ENCODE measurements at regions not wholly inside any gene's neighbourhood (a gene's known extent, or its start where the extent isn't known, plus 50 kb on each side); places are given as distances from the start of the nearest gene placed in this dataset.
A peak's percentile ranks its signal among the peaks of the same experiment; 100 is the strongest.

- no peaks in the 10 kb centered on the region for H3K79me1 ChIP-seq (replicated peaks; ENCODE audit: low read length, poor library complexity, severe bottlenecking)
- H2AFZ ChIP-seq (ENCODE audit: low read depth, low read length): no peak overlapping the region
- no peak overlapping the region for H4K91ac ChIP-seq (ENCODE audit: low read length)
- no peak overlapping the region for H2BK15ac ChIP-seq (ENCODE audit: low read depth, poor library complexity, severe bottlenecking)
- H3K18ac ChIP-seq (ENCODE audit: low read depth in 1 of 2, low read length in 2 of 2): no peak overlapping the region
- H3K14ac ChIP-seq (ENCODE audit: low read length in 2 of 2): no peak overlapping the region
- H3K9ac ChIP-seq (ENCODE audit: low read length): no peak overlapping the region
- H3K4me1 ChIP-seq (ENCODE audit: control insufficient read depth, insufficient read depth, low read depth, low read length): peaks cover 4% of the 10 kb centered on the region
- DNase-seq: no peak
- no peaks in the 10 kb centered on the region for H3K27me3 ChIP-seq (ENCODE audit: control insufficient read depth in 1 of 2, insufficient read depth in 1 of 2, low read length in 2 of 2)
- no peak overlapping the region for H3K4me3 ChIP-seq (ENCODE audit: insufficient read depth in 1 of 2, low read depth in 1 of 2, low read length in 2 of 2)
- no peak overlapping the region for H4K8ac ChIP-seq (ENCODE audit: low read length)
- no peak overlapping the region for H3K27ac ChIP-seq (ENCODE audit: low read length, poor library complexity, severe bottlenecking)
- no peak overlapping the region for H3K23ac ChIP-seq (ENCODE audit: low read length in 2 of 2)
- no peaks in the 10 kb centered on the region for H3K36me3 ChIP-seq (ENCODE audit: control insufficient read depth in 1 of 2, insufficient read depth in 2 of 2, low read depth in 1 of 2, low read length in 2 of 2)
- H2BK120ac ChIP-seq (ENCODE audit: low read depth, low read length): no peak overlapping the region
- no peak overlapping the region for H3K4ac ChIP-seq (ENCODE audit: low read depth in 1 of 2, low read length in 2 of 2)
- H3K4me2 ChIP-seq (ENCODE audit: low read length, poor library complexity, severe bottlenecking): no peak overlapping the region
- H3K9me3 ChIP-seq (ENCODE audit: control insufficient read depth, low read length): no peaks in the 10 kb centered on the region
- H2BK12ac ChIP-seq (ENCODE audit: low read length in 2 of 2): no peak overlapping the region
- H2AK5ac ChIP-seq (ENCODE audit: low read length, severe bottlenecking): no peak overlapping the region
- H2BK5ac ChIP-seq (ENCODE audit: low read depth, low read length, poor library complexity, severe bottlenecking): no peak overlapping the region
Observed at GRCh38 chr20:23212011-23212410, 125.9 kb upstream of the CD93 start.

- Histone ChIP-seq H3K36me3 (ENCODE audit: control insufficient read depth in 1 of 2, insufficient read depth in 2 of 2, low read depth in 1 of 2, low read length in 2 of 2) (no peaks in the 10 kb centered on the region), H2BK12ac (ENCODE audit: low read length in 2 of 2) (no peak overlapping the region), H3K4me2 (ENCODE audit: low read length, poor library complexity, severe bottlenecking) (no peak overlapping the region), H3K27me3 (ENCODE audit: control insufficient read depth in 1 of 2, insufficient read depth in 1 of 2, low read length in 2 of 2) (no peaks in the 10 kb centered on the region), H4K91ac (ENCODE audit: low read length) (peak overlapping the region; percentile 78), H3K4me3 (ENCODE audit: insufficient read depth in 1 of 2, low read depth in 1 of 2, low read length in 2 of 2) (no peak overlapping the region), H3K9ac (ENCODE audit: low read length) (no peak overlapping the region), H3K9me3 (ENCODE audit: control insufficient read depth, low read length) (no peaks in the 10 kb centered on the region), H4K8ac (ENCODE audit: low read length) (no peak overlapping the region), H2BK5ac (ENCODE audit: low read depth, low read length, poor library complexity, severe bottlenecking) (no peak overlapping the region), H3K79me1 (replicated peaks; ENCODE audit: low read length, poor library complexity, severe bottlenecking) (no peaks in the 10 kb centered on the region), H2AFZ (ENCODE audit: low read depth, low read length) (no peak overlapping the region), H3K23ac (ENCODE audit: low read length in 2 of 2) (no peak overlapping the region), H3K4me1 (ENCODE audit: control insufficient read depth, insufficient read depth, low read depth, low read length) (peaks cover 8% of the 10 kb centered on the region), H3K18ac (ENCODE audit: low read depth in 1 of 2, low read length in 2 of 2) (no peak overlapping the region), H3K27ac (ENCODE audit: low read length, poor library complexity, severe bottlenecking) (no peak overlapping the region), H3K4ac (ENCODE audit: low read depth in 1 of 2, low read length in 2 of 2) (no peak overlapping the region), H2BK120ac (ENCODE audit: low read depth, low read length) (no peak overlapping the region), H3K14ac (ENCODE audit: low read length in 2 of 2) (no peak overlapping the region), H2AK5ac (ENCODE audit: low read length, severe bottlenecking) (no peak overlapping the region), H2BK15ac (ENCODE audit: low read depth, poor library complexity, severe bottlenecking) (no peak overlapping the region)
- 96% methylated on average over 3 of the region's 3 CpGs for WGBS
- no peak for DNase-seq
Observed at GRCh38 chr20:23211164-23211563, 125.0 kb upstream of the CD93 start.

GRCh38 chr20:23207826-23208540 is 121.9 kb upstream of the CD93 start:
- no peak overlapping the region for H3K4me2 ChIP-seq (ENCODE audit: low read length, poor library complexity, severe bottlenecking)
- no peak overlapping the region for H2BK12ac ChIP-seq (ENCODE audit: low read length in 2 of 2)
- H3K4me1 ChIP-seq (ENCODE audit: control insufficient read depth, insufficient read depth, low read depth, low read length): peaks cover 15% of the 10 kb centered on the region
- no peak overlapping the region for H3K4me3 ChIP-seq (ENCODE audit: insufficient read depth in 1 of 2, low read depth in 1 of 2, low read length in 2 of 2)
- 83% methylated on average over 1 of the region's 1 CpG for WGBS
- H3K27me3 ChIP-seq (ENCODE audit: control insufficient read depth in 1 of 2, insufficient read depth in 1 of 2, low read length in 2 of 2): no peaks in the 10 kb centered on the region
- no peak for DNase-seq
- H2BK15ac ChIP-seq (ENCODE audit: low read depth, poor library complexity, severe bottlenecking): no peak overlapping the region
- H2AK5ac ChIP-seq (ENCODE audit: low read length, severe bottlenecking): no peak overlapping the region
- no peaks in the 10 kb centered on the region for H3K79me1 ChIP-seq (replicated peaks; ENCODE audit: low read length, poor library complexity, severe bottlenecking)
- H2BK120ac ChIP-seq (ENCODE audit: low read depth, low read length): no peak overlapping the region
- no peak overlapping the region for H3K14ac ChIP-seq (ENCODE audit: low read length in 2 of 2)
- H3K9ac ChIP-seq (ENCODE audit: low read length): no peak overlapping the region
- no peak overlapping the region for H2AFZ ChIP-seq (ENCODE audit: low read depth, low read length)
- no peak overlapping the region for H4K8ac ChIP-seq (ENCODE audit: low read length)
- no peaks in the 10 kb centered on the region for H3K9me3 ChIP-seq (ENCODE audit: control insufficient read depth, low read length)
- no peak overlapping the region for H2BK5ac ChIP-seq (ENCODE audit: low read depth, low read length, poor library complexity, severe bottlenecking)
- no peak overlapping the region for H3K4ac ChIP-seq (ENCODE audit: low read depth in 1 of 2, low read length in 2 of 2)
- H3K27ac ChIP-seq (ENCODE audit: low read length, poor library complexity, severe bottlenecking): no peak overlapping the region
- H3K36me3 ChIP-seq (ENCODE audit: control insufficient read depth in 1 of 2, insufficient read depth in 2 of 2, low read depth in 1 of 2, low read length in 2 of 2): no peaks in the 10 kb centered on the region
- no peak overlapping the region for H4K91ac ChIP-seq (ENCODE audit: low read length)
- no peak overlapping the region for H3K18ac ChIP-seq (ENCODE audit: low read depth in 1 of 2, low read length in 2 of 2)
- H3K23ac ChIP-seq (ENCODE audit: low read length in 2 of 2): no peak overlapping the region

GRCh38 chr20:23206995-23207394 is 120.9 kb upstream of the CD93 start:
- Histone ChIP-seq H3K4me2 (ENCODE audit: low read length, poor library complexity, severe bottlenecking) (no peak overlapping the region), H4K91ac (ENCODE audit: low read length) (no peak overlapping the region), H3K27me3 (ENCODE audit: control insufficient read depth in 1 of 2, insufficient read depth in 1 of 2, low read length in 2 of 2) (no peaks in the 10 kb centered on the region), H2BK5ac (ENCODE audit: low read depth, low read length, poor library complexity, severe bottlenecking) (no peak overlapping the region), H3K18ac (ENCODE audit: low read depth in 1 of 2, low read length in 2 of 2) (no peak overlapping the region), H2BK120ac (ENCODE audit: low read depth, low read length) (no peak overlapping the region), H2AFZ (ENCODE audit: low read depth, low read length) (no peak overlapping the region), H2BK12ac (ENCODE audit: low read length in 2 of 2) (no peak overlapping the region), H3K36me3 (ENCODE audit: control insufficient read depth in 1 of 2, insufficient read depth in 2 of 2, low read depth in 1 of 2, low read length in 2 of 2) (no peaks in the 10 kb centered on the region), H3K4me1 (ENCODE audit: control insufficient read depth, insufficient read depth, low read depth, low read length) (peaks cover 15% of the 10 kb centered on the region), H3K27ac (ENCODE audit: low read length, poor library complexity, severe bottlenecking) (no peak overlapping the region), H3K9ac (ENCODE audit: low read length) (no peak overlapping the region), H3K9me3 (ENCODE audit: control insufficient read depth, low read length) (no peaks in the 10 kb centered on the region), H3K4ac (ENCODE audit: low read depth in 1 of 2, low read length in 2 of 2) (no peak overlapping the region), H3K4me3 (ENCODE audit: insufficient read depth in 1 of 2, low read depth in 1 of 2, low read length in 2 of 2) (no peak overlapping the region), H3K79me1 (replicated peaks; ENCODE audit: low read length, poor library complexity, severe bottlenecking) (no peaks in the 10 kb centered on the region), H2BK15ac (ENCODE audit: low read depth, poor library complexity, severe bottlenecking) (no peak overlapping the region), H3K14ac (ENCODE audit: low read length in 2 of 2) (no peak overlapping the region), H3K23ac (ENCODE audit: low read length in 2 of 2) (no peak overlapping the region), H2AK5ac (ENCODE audit: low read length, severe bottlenecking) (no peak overlapping the region), H4K8ac (ENCODE audit: low read length) (no peak overlapping the region)
- no peak for DNase-seq
- WGBS: 77% methylated on average over 7 of the region's 7 CpGs
